Tibial nerve (tissue), 4 donors: ENCODE measurements at regions not wholly inside any gene's neighbourhood (a gene's known extent, or its start where the extent isn't known, plus 50 kb on each side); places are given as distances from the start of the nearest gene placed in this dataset.

Experiments
- EP300 ChIP-seq, 2 donors: sonication (generic); formaldehyde crosslinking; IDR thresholded peaks; one replicate each; pipeline ENCODE4 v1.6.1; 2017; ENCODE audit warnings: antibody characterized with exemption in 2 of 2, mild to moderate bottlenecking in 1 of 2
- POLR2A ChIP-seq, 2 donors: fragments of 450-650 bp; IDR thresholded peaks; one replicate each; pipeline ENCODE4 v1.6.1; 2017; ENCODE audit warnings: antibody characterized with exemption in 2 of 2, mild to moderate bottlenecking in 2 of 2, moderate library complexity in 2 of 2
- TF ChIP-seq, protein P1 (sequence below), 5 experiments: fragments of 200-600 bp in 3 of 5; fragments of 450-650 bp in 2 of 5; sonication (generic) in 3 of 5; IDR thresholded peaks; one replicate each; pipeline ENCODE4 v1.5.1; 2016 to 2019; ENCODE audit warnings: antibody characterized with exemption in 5 of 5, mild to moderate bottlenecking in 3 of 5, moderate library complexity in 2 of 5

DNA sequence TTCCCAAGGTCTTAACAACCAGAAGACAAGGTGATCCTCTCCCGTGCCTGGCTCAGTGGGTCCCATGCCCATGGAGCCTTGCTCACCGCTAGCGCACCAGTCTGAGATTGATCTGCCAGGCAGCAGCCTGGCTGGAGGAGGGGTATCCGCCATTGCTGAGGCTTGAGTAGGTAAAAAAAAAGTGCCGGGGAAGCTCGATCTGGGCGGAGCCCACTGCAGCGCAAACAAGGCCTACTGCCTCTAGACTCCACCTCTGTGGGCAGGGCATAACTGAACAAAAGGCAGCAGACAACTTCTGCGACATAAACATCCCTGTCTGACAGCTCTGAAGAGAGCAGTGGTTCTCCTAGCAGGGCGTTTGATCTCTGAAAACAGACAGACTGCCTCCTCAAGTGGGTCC, 104.0 kb downstream of the C14orf39 start:
- TF ChIP-seq, protein P1, sequence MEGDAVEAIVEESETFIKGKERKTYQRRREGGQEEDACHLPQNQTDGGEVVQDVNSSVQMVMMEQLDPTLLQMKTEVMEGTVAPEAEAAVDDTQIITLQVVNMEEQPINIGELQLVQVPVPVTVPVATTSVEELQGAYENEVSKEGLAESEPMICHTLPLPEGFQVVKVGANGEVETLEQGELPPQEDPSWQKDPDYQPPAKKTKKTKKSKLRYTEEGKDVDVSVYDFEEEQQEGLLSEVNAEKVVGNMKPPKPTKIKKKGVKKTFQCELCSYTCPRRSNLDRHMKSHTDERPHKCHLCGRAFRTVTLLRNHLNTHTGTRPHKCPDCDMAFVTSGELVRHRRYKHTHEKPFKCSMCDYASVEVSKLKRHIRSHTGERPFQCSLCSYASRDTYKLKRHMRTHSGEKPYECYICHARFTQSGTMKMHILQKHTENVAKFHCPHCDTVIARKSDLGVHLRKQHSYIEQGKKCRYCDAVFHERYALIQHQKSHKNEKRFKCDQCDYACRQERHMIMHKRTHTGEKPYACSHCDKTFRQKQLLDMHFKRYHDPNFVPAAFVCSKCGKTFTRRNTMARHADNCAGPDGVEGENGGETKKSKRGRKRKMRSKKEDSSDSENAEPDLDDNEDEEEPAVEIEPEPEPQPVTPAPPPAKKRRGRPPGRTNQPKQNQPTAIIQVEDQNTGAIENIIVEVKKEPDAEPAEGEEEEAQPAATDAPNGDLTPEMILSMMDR (IDR thresholded peaks at IDR 0.05) = no peak
- TF ChIP-seq POLR2A (IDR thresholded peaks at IDR 0.05) (no peak), EP300 (IDR thresholded peaks at IDR 0.05) (no peak)
